GM23338 (cell line): ENCODE measurements at regions not wholly inside any gene's neighbourhood (a gene's known extent, or its start where the extent isn't known, plus 50 kb on each side); places are given as distances from the start of the nearest gene placed in this dataset.
A peak's percentile ranks its signal among the peaks of the same experiment; 100 is the strongest.

Experiments
- ATAC-seq: fragments of 200-7000 bp; cut with Tn5 transposase; 3 replicates; pipeline ENCODE4 v1.9.1; 2020
- DNase-seq: peaks from one replicate; pipeline ENCODE4 v3.0.0-alpha.2; 2015; ENCODE audit warnings: low spot score
- H2AFZ ChIP-seq: fragments of 200-600 bp; sonication (generic); 2 replicates; pipeline ENCODE4 v1.8.0; 2016; ENCODE audit warnings: antibody characterized with exemption, mild to moderate bottlenecking, moderate library complexity
- H3F3A ChIP-seq: fragments of 200-600 bp; sonication (generic); replicated peaks from 2 replicates; pipeline ENCODE4 v1.8.0; 2017; ENCODE audit warnings: antibody characterized with exemption, mixed run types, low read depth
- H3K27ac ChIP-seq: fragments of 200-600 bp; sonication (generic); 2 replicates; pipeline ENCODE4 v1.6.1; 2016; ENCODE audit warnings: low read depth
- H3K27me3 ChIP-seq: fragments of 200-600 bp; sonication (generic); 2 replicates; pipeline ENCODE4 v1.8.0; 2016; ENCODE audit warnings: mild to moderate bottlenecking, mixed run types, moderate library complexity; ENCODE audit not compliant: insufficient read depth
- H3K36me3 ChIP-seq: fragments of 200-600 bp; sonication (generic); 2 replicates; pipeline ENCODE4 v1.8.0; 2016; ENCODE audit warnings: mild to moderate bottlenecking; ENCODE audit not compliant: insufficient read depth
- H3K4me1 ChIP-seq: fragments of 200-600 bp; sonication (generic); 2 replicates; pipeline ENCODE4 v1.8.0; 2016; ENCODE audit warnings: mild to moderate bottlenecking, moderate library complexity; ENCODE audit not compliant: insufficient read depth
- H3K4me2 ChIP-seq: fragments of 200-600 bp; sonication (generic); 2 replicates; pipeline ENCODE4 v1.7.1; 2017; ENCODE audit warnings: mixed run types
- H3K4me3 ChIP-seq: fragments of 200-600 bp; sonication (generic); 2 replicates; pipeline ENCODE4 v1.6.1; 2016; ENCODE audit warnings: mixed run types
- H3K79me2 ChIP-seq: fragments of 200-600 bp; sonication (generic); replicated peaks from 2 replicates; pipeline ENCODE4 v1.8.0; 2017; ENCODE audit warnings: mild to moderate bottlenecking; ENCODE audit not compliant: insufficient read depth
- H3K9me2 ChIP-seq: fragments of 200-600 bp; sonication (generic); 2 replicates; pipeline ENCODE4 v1.8.0; 2017; ENCODE audit not compliant: insufficient read depth
- H4K20me1 ChIP-seq: fragments of 200-600 bp; sonication (generic); replicated peaks from 2 replicates; pipeline ENCODE4 v1.8.0; 2017; ENCODE audit warnings: mild to moderate bottlenecking; ENCODE audit not compliant: insufficient read depth
- H3K27ac Mint-ChIP-seq: 2 replicates; pipeline ENCODE4 v1.8.0; 2020; ENCODE audit warnings: inconsistent platforms, mild to moderate bottlenecking, moderate library complexity, mixed read lengths
- H3K27me3 Mint-ChIP-seq: 3 replicates; pipeline ENCODE4 v1.8.0; 2022; ENCODE audit warnings: low read depth, mild to moderate bottlenecking, moderate library complexity, mixed read lengths, inconsistent platforms; ENCODE audit not compliant: insufficient read depth, poor library complexity
- H3K36me3 Mint-ChIP-seq: 3 replicates; pipeline ENCODE4 v1.8.0; 2021; ENCODE audit warnings: low read depth, mild to moderate bottlenecking, inconsistent platforms, moderate library complexity, mixed read lengths
- H3K4me1 Mint-ChIP-seq: 3 replicates; pipeline ENCODE4 v1.8.0; 2020; ENCODE audit warnings: mild to moderate bottlenecking, inconsistent platforms, mixed read lengths
- H3K4me3 Mint-ChIP-seq: 3 replicates; pipeline ENCODE4 v1.8.0; 2021; ENCODE audit warnings: moderate library complexity, mild to moderate bottlenecking, inconsistent platforms, mixed read lengths
- H3K9me3 Mint-ChIP-seq: 3 replicates; pipeline ENCODE4 v1.8.0; 2020; ENCODE audit warnings: moderate library complexity, mild to moderate bottlenecking, inconsistent platforms, mixed read lengths
- CREB1 ChIP-seq: fragments of 250-450 bp; sonication (Bioruptor Pico); IDR thresholded peaks from 2 replicates; pipeline ENCODE4 v1.5.0; 2020; ENCODE audit warnings: low read depth, mild to moderate bottlenecking, moderate library complexity
- ETS1 ChIP-seq: IDR thresholded peaks from 2 replicates; pipeline ENCODE4 v1.6.1; 2016; ENCODE audit warnings: antibody characterized with exemption
- EZH2 ChIP-seq: fragments of 200-600 bp; sonication (generic); IDR thresholded peaks from one replicate; pipeline ENCODE4 v1.8.0; 2017; ENCODE audit warnings: antibody characterized with exemption, mild to moderate bottlenecking, low read depth; ENCODE audit not compliant: unreplicated experiment
- EZH2phosphoT487 ChIP-seq: fragments of 200-600 bp; sonication (generic); IDR thresholded peaks from one replicate; pipeline ENCODE4 v1.8.1; 2018; ENCODE audit warnings: antibody characterized with exemption; ENCODE audit not compliant: unreplicated experiment
- JUNB ChIP-seq: IDR thresholded peaks from one replicate; pipeline ENCODE4 v1.6.1; 2016; ENCODE audit warnings: antibody characterized with exemption; ENCODE audit not compliant: unreplicated experiment
- NANOG ChIP-seq: IDR thresholded peaks from 2 replicates; pipeline ENCODE4 v1.6.1; 2016; ENCODE audit warnings: antibody characterized with exemption, borderline replicate concordance
- REST ChIP-seq: IDR thresholded peaks from one replicate; pipeline ENCODE4 v1.6.1; 2018; ENCODE audit warnings: antibody characterized with exemption; ENCODE audit not compliant: unreplicated experiment
- STAT1 ChIP-seq: IDR thresholded peaks from one replicate; pipeline ENCODE4 v1.6.1; 2016; ENCODE audit warnings: antibody characterized with exemption; ENCODE audit not compliant: unreplicated experiment
- ZNF331 ChIP-seq: fragments of 250-450 bp; sonication (Bioruptor Pico); IDR thresholded peaks from 2 replicates; pipeline ENCODE4 v1.5.0; 2020; ENCODE audit warnings: low read depth, mild to moderate bottlenecking, moderate library complexity
- ZNF462 ChIP-seq: fragments of 250-450 bp; sonication (Bioruptor Pico); IDR thresholded peaks from 2 replicates; pipeline ENCODE4 v1.5.0; 2020; ENCODE audit warnings: mild to moderate bottlenecking, moderate library complexity

GRCh38 chr5:167673942-167674341 lies 617.5 kb upstream of the WWC1 start:
- no peak for TF ChIP-seq EZH2phosphoT487
- TF ChIP-seq ETS1: no peak
- TF ChIP-seq STAT1: no peak
- no peak for TF ChIP-seq ZNF331 (CRISPR knock-in tag)

GRCh38 chr5:167678481-167678880 lies 613.0 kb upstream of the WWC1 start:
- ATAC-seq (no peak), DNase-seq (peak; percentile 16)

More at GRCh38 chr5:167673942-167674341, 617.5 kb upstream of the WWC1 start:
- Histone ChIP-seq H3K27me3 (no peaks in the 10 kb centered on the region), H3K9me2 (no peaks in the 10 kb centered on the region), H3K79me2 (no peaks in the 10 kb centered on the region), H2AFZ (no peak overlapping the region), H4K20me1 (no peaks in the 10 kb centered on the region), H3K4me2 (no peak overlapping the region), H3F3A (no peaks in the 10 kb centered on the region), H3K36me3 (no peaks in the 10 kb centered on the region), H3K4me3 (no peak overlapping the region), H3K4me1 (peaks cover 17% of the 10 kb centered on the region; the same call in 1 of the 2 replicates), H3K27ac (no peak overlapping the region)
- no peak overlapping the region for H3K27ac Mint-ChIP-seq
- no peak overlapping the region for H3K4me3 Mint-ChIP-seq
- no peaks in the 10 kb centered on the region for H3K27me3 Mint-ChIP-seq
- H3K36me3 Mint-ChIP-seq: no peaks in the 10 kb centered on the region; the same call in 2 of the 3 replicates
- ATAC-seq (no peak), DNase-seq (no peak)
- no peaks in the 10 kb centered on the region; the same call in 1 of the 3 replicates for H3K9me3 Mint-ChIP-seq
- peaks cover 27% of the 10 kb centered on the region for H3K4me1 Mint-ChIP-seq

More at GRCh38 chr5:167678481-167678880, 613.0 kb upstream of the WWC1 start:
- Mint-ChIP-seq H3K27ac (no peak overlapping the region), H3K4me1 (peaks cover 6% of the 10 kb centered on the region; the same call in 2 of the 3 replicates), H3K27me3 (no peaks in the 10 kb centered on the region), H3K9me3 (peaks cover 10% of the 10 kb centered on the region), H3K36me3 (peaks cover 4% of the 10 kb centered on the region; the same call in 2 of the 3 replicates), H3K4me3 (no peak overlapping the region)
- Histone ChIP-seq H3K27ac (no peak overlapping the region), H3K4me2 (no peak overlapping the region), H3K27me3 (no peaks in the 10 kb centered on the region), H3K4me3 (no peak overlapping the region), H2AFZ (no peak overlapping the region), H3K36me3 (no peaks in the 10 kb centered on the region), H4K20me1 (no peaks in the 10 kb centered on the region), H3F3A (no peaks in the 10 kb centered on the region), H3K4me1 (no peaks in the 10 kb centered on the region), H3K9me2 (no peaks in the 10 kb centered on the region), H3K79me2 (no peaks in the 10 kb centered on the region)
- TF ChIP-seq NANOG (no peak), JUNB (no peak), REST (no peak), EZH2phosphoT487 (no peak), EZH2 (no peak), ZNF462 (CRISPR knock-in tag) (no peak), STAT1 (no peak), CREB1 (CRISPR knock-in tag) (no peak), ZNF331 (CRISPR knock-in tag) (no peak)
